GM12878 (cell line): ENCODE measurements at regions not wholly inside any gene's neighbourhood (a gene's known extent, or its start where the extent isn't known, plus 50 kb on each side); places are given as distances from the start of the nearest gene placed in this dataset.

ENCODE experiments used
- ESRRA ChIP-seq: IDR thresholded peaks from 2 replicates; pipeline ENCODE4 v1.6.1; 2012; ENCODE audit warnings: mild to moderate bottlenecking, low read length, improper control_type of control experiment
- RCOR1 ChIP-seq: conservative IDR thresholded peaks from 2 replicates; pipeline ENCODE4 v1.6.1; 2012; ENCODE audit warnings: low read depth, low read length, improper control_type of control experiment
- SPI1 ChIP-seq: IDR thresholded peaks from 2 replicates; pipeline ENCODE4 v1.6.1; 2011; ENCODE audit warnings: low read depth, mild to moderate bottlenecking, low read length, moderate library complexity, borderline replicate concordance; ENCODE audit not compliant: insufficient read depth
- TF ChIP-seq, protein P1 (sequence below), 3 experiments: IDR thresholded peaks in 2 of 3; conservative IDR thresholded peaks in 1 of 3; 2 replicates each; pipeline ENCODE4 v1.5.1; 2011; ENCODE audit warnings: low read depth in 3 of 3, low read length in 3 of 3, mild to moderate bottlenecking in 3 of 3, control low read depth in 2 of 3, moderate library complexity in 2 of 3, inconsistent platforms in 1 of 3, mixed read lengths in 1 of 3; ENCODE audit not compliant: control insufficient read depth in 2 of 3, insufficient read depth in 1 of 3; ENCODE audit errors: extremely low read depth in 1 of 3

DNA sequence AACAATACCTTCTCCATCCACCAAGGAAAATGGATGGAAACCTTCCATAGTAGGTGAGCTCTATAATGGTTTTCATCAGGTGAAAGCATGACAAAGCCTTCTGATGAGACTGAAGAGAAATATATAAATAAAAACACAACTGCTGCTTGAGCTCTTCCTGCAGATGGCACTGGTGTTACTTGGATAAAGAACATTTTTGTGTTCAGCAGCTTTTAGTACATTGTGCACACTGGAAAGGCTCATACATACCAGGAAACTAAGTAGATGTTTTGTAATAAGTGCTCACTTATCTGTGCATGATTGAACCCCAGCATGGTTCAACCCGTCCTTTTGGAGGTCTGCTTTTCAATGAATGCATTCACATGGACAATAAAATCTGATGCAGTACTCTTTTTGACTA, 357.3 kb upstream of the MIS18BP1 start:
- TF ChIP-seq, protein P1, sequence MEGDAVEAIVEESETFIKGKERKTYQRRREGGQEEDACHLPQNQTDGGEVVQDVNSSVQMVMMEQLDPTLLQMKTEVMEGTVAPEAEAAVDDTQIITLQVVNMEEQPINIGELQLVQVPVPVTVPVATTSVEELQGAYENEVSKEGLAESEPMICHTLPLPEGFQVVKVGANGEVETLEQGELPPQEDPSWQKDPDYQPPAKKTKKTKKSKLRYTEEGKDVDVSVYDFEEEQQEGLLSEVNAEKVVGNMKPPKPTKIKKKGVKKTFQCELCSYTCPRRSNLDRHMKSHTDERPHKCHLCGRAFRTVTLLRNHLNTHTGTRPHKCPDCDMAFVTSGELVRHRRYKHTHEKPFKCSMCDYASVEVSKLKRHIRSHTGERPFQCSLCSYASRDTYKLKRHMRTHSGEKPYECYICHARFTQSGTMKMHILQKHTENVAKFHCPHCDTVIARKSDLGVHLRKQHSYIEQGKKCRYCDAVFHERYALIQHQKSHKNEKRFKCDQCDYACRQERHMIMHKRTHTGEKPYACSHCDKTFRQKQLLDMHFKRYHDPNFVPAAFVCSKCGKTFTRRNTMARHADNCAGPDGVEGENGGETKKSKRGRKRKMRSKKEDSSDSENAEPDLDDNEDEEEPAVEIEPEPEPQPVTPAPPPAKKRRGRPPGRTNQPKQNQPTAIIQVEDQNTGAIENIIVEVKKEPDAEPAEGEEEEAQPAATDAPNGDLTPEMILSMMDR (IDR thresholded peaks at IDR 0.05 in 2 of 3, conservative IDR thresholded peaks at IDR 0.05 in 1 of 3; ENCODE audit: control insufficient read depth in 2 of 3, extremely low read depth in 1 of 3, insufficient read depth in 1 of 3, low read depth in 3 of 3, low read length in 3 of 3) = peak in 1 of 3 experiments; percentile 7; a peak in 1 of 6 replicates
- TF ChIP-seq RCOR1 = no peak
- no peak for TF ChIP-seq ESRRA
- no peak for TF ChIP-seq SPI1
